Fibroblast of lung (primary cell): ENCODE measurements at regions not wholly inside any gene's neighbourhood (a gene's known extent, or its start where the extent isn't known, plus 50 kb on each side); places are given as distances from the start of the nearest gene placed in this dataset.
A peak's percentile ranks its signal among the peaks of the same experiment; 100 is the strongest.

ENCODE experiments used
- DNase-seq, 2 donors: peaks; one replicate each; pipeline versions ENCODE4 v3.0.0 to v3.0.0-alpha.2; 2010; ENCODE audit warnings: low read depth in 2 of 2
- H2AFZ ChIP-seq: 2 replicates; pipeline ENCODE4 v1.5.1; 2012; ENCODE audit warnings: low read length, control low read depth, inconsistent platforms
- H3K27ac ChIP-seq: 2 replicates; pipeline ENCODE4 v1.5.1; 2011; ENCODE audit warnings: low read length, control low read depth; ENCODE audit not compliant: insufficient read depth
- H3K27me3 ChIP-seq: 2 replicates; pipeline ENCODE4 v1.5.1; 2011; ENCODE audit warnings: mild to moderate bottlenecking, low read length; ENCODE audit not compliant: control insufficient read depth, insufficient read depth
- H3K36me3 ChIP-seq: 2 replicates; pipeline ENCODE4 v1.5.1; 2011; ENCODE audit warnings: low read length; ENCODE audit not compliant: control insufficient read depth, insufficient read depth
- H3K4me1 ChIP-seq: 2 replicates; pipeline ENCODE4 v1.5.1; 2011; ENCODE audit warnings: low read length; ENCODE audit not compliant: control insufficient read depth, insufficient read depth; ENCODE audit errors: extremely low read depth
- H3K4me2 ChIP-seq: 2 replicates; pipeline ENCODE4 v1.5.1; 2011; ENCODE audit warnings: low read length, control low read depth; ENCODE audit not compliant: insufficient read depth; ENCODE audit errors: extremely low read depth
- H3K4me3 ChIP-seq, 4 experiments: fragments of 200-600 bp in 1 of 4; sonication (generic) in 1 of 4; replicated peaks in 1 of 4; 2 replicates each; pipeline ENCODE4 v1.5.1; 2011 to 2016; ENCODE audit warnings: low read length in 4 of 4, low read depth in 3 of 4, mild to moderate bottlenecking in 3 of 4, control low read depth in 2 of 4, inconsistent platforms in 1 of 4, mixed read lengths in 1 of 4; ENCODE audit not compliant: insufficient read depth in 1 of 4; ENCODE audit errors: control extremely low read depth in 1 of 4
- H3K79me2 ChIP-seq: 2 replicates; pipeline ENCODE4 v1.5.1; 2012; ENCODE audit warnings: mild to moderate bottlenecking, low read length, inconsistent platforms; ENCODE audit not compliant: control insufficient read depth, insufficient read depth
- H3K9ac ChIP-seq: 2 replicates; pipeline ENCODE4 v1.5.1; 2011; ENCODE audit warnings: mild to moderate bottlenecking, low read length, control low read depth; ENCODE audit not compliant: insufficient read depth
- H3K9me3 ChIP-seq: 2 replicates; pipeline ENCODE4 v1.5.1; 2012; ENCODE audit warnings: low read depth, low read length; ENCODE audit not compliant: control insufficient read depth, insufficient read depth
- H4K20me1 ChIP-seq: 2 replicates; pipeline ENCODE4 v1.5.1; 2011; ENCODE audit warnings: low read length; ENCODE audit not compliant: control insufficient read depth, insufficient read depth; ENCODE audit errors: extremely low read depth
- EZH2 ChIP-seq: IDR thresholded peaks from 2 replicates; pipeline ENCODE4 v1.5.1; 2012; ENCODE audit warnings: low read length, control low read depth, mild to moderate bottlenecking; ENCODE audit errors: missing control alignments
- TF ChIP-seq, protein P1 (sequence below), 2 donors: IDR thresholded peaks in 1 of 2; conservative IDR thresholded peaks in 1 of 2; 1 replicate in 1 of 2; 2 replicates in 1 of 2; pipeline ENCODE4 v1.5.1; 2011 to 2012; ENCODE audit warnings: low read length in 2 of 2, control low read depth in 1 of 2, inconsistent platforms in 1 of 2, low read depth in 1 of 2, mild to moderate bottlenecking in 1 of 2

GRCh38 chr2:8604262-8604661 lies 77.6 kb upstream of the ID2 start:
- no peak for TF ChIP-seq EZH2
- TF ChIP-seq, protein P1, sequence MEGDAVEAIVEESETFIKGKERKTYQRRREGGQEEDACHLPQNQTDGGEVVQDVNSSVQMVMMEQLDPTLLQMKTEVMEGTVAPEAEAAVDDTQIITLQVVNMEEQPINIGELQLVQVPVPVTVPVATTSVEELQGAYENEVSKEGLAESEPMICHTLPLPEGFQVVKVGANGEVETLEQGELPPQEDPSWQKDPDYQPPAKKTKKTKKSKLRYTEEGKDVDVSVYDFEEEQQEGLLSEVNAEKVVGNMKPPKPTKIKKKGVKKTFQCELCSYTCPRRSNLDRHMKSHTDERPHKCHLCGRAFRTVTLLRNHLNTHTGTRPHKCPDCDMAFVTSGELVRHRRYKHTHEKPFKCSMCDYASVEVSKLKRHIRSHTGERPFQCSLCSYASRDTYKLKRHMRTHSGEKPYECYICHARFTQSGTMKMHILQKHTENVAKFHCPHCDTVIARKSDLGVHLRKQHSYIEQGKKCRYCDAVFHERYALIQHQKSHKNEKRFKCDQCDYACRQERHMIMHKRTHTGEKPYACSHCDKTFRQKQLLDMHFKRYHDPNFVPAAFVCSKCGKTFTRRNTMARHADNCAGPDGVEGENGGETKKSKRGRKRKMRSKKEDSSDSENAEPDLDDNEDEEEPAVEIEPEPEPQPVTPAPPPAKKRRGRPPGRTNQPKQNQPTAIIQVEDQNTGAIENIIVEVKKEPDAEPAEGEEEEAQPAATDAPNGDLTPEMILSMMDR (conservative IDR thresholded peaks at IDR 0.05 in 1 of 2, IDR thresholded peaks at IDR 0.05 in 1 of 2; ENCODE audit: low read depth in 1 of 2, low read length in 2 of 2) = no peak

DNA sequence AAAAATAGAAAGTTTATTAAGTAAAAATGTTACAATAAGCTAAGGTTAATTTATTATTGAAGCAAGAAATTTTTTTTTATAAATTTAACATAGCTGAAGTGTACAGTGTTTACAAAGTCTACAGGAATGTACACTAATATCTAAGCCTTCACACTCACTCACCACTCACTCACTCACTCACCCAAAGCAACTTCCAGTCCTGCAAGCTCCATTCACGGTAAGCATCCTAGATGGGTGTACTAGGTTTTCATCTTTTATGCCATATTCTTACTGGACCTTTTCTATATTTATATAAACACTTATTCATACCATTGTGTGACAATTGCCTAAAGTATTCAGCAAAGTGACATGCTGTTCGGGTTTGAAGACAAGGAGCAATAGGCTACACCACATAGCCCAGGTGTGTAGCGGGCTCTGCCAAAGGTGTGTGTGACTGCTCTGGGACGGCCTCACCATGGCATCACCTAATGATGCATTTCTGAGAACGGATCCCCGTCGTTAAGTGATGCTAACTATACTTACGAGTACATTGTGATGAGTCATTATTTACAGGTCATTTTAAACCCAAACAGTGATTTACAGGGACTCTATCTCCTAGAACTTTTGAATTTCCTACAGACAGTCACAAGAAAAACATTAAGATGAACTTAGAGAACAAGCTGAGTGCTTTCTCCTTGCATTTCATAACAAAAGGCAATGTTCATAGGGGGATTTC lies 76.3 kb upstream of the ID2 start:
- Histone ChIP-seq H3K9ac (no peak overlapping the region), H4K20me1 (no peaks in the 10 kb centered on the region), H3K36me3 (no peaks in the 10 kb centered on the region), H3K4me1 (peaks cover 4% of the 10 kb centered on the region), H3K79me2 (no peaks in the 10 kb centered on the region), H3K27ac (no peak overlapping the region), H2AFZ (no peak overlapping the region), H3K27me3 (no peaks in the 10 kb centered on the region), H3K9me3 (no peaks in the 10 kb centered on the region), H3K4me3 (no peak overlapping the region), H3K4me2 (no peak overlapping the region)
- DNase-seq = peak; percentile 31 to 72
- TF ChIP-seq EZH2 = no peak
- TF ChIP-seq, protein P1 (conservative IDR thresholded peaks at IDR 0.05 in 1 of 2, IDR thresholded peaks at IDR 0.05 in 1 of 2; ENCODE audit: low read depth in 1 of 2, low read length in 2 of 2) = no peak

More at GRCh38 chr2:8604262-8604661, 77.6 kb upstream of the ID2 start:
- no peaks in the 10 kb centered on the region for H3K79me2 ChIP-seq
- no peaks in the 10 kb centered on the region for H3K27me3 ChIP-seq
- no peak overlapping the region for H3K27ac ChIP-seq
- H2AFZ ChIP-seq = no peak overlapping the region
- no peak overlapping the region for H3K9ac ChIP-seq
- no peaks in the 10 kb centered on the region for H4K20me1 ChIP-seq
- peak in 1 of 2 donors; percentile 38 for DNase-seq
- peaks cover 4% of the 10 kb centered on the region for H3K4me1 ChIP-seq
- no peak overlapping the region for H3K4me2 ChIP-seq
- no peaks in the 10 kb centered on the region for H3K9me3 ChIP-seq
- no peaks in the 10 kb centered on the region for H3K36me3 ChIP-seq
- H3K4me3 ChIP-seq = no peak overlapping the region

- Histone ChIP-seq H3K4me2 (no peak overlapping the region), H3K27ac (no peak overlapping the region), H3K4me3 (no peak overlapping the region), H3K9me3 (no peaks in the 10 kb centered on the region), H3K36me3 (no peaks in the 10 kb centered on the region), H4K20me1 (no peaks in the 10 kb centered on the region), H3K79me2 (no peaks in the 10 kb centered on the region), H3K4me1 (peaks cover 4% of the 10 kb centered on the region), H3K9ac (no peak overlapping the region), H2AFZ (no peak overlapping the region), H3K27me3 (no peaks in the 10 kb centered on the region)
- TF ChIP-seq, protein P1 (conservative IDR thresholded peaks at IDR 0.05 in 1 of 2, IDR thresholded peaks at IDR 0.05 in 1 of 2; ENCODE audit: low read depth in 1 of 2, low read length in 2 of 2) = no peak
- no peak for TF ChIP-seq EZH2
- no peak for DNase-seq
Observed at GRCh38 chr2:8606226-8606625, 75.6 kb upstream of the ID2 start.
